ENCODE measurements at regions not wholly inside any gene's neighbourhood (a gene's known extent, or its start where the extent isn't known, plus 50 kb on each side); places are given as distances from the start of the nearest gene placed in this dataset.

DNA sequence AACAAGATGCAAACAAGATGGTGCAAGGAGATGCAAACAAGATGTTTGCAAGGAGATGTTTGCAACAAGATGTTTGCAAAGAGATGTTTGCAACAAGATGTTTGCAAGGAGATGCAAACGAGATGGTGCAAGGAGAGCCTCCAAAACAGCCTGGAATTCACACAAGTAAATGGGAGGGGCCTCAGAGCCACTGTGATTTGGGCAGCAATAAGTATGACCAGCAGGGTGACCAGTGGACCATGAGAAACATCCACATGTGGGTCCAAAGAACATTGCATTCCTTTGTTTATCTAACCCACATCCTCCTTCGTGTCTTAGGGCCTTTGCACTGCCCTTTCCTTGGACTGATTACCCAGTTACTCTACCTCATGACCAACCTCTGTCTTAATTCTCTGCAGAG, 162.9 kb downstream of the PLPP3 start:
- Mint-ChIP-seq H3K4me1 (no peaks in the 10 kb centered on the region), H3K27me3 (ENCODE audit: low read depth in 2 of 2) (peaks cover 0 to 7% of the 10 kb centered on the region in 2 donors), H3K27ac (no peak overlapping the region), H3K36me3 (no peaks in the 10 kb centered on the region), H3K4me3 (no peak overlapping the region), H3K9me3 (no peaks in the 10 kb centered on the region)
- Histone ChIP-seq H3K4me1 (ENCODE audit: control insufficient read depth, insufficient read depth, low read length) (no peaks in the 10 kb centered on the region), H3K36me3 (ENCODE audit: control insufficient read depth, insufficient read depth, low read length) (no peaks in the 10 kb centered on the region), H3K4me3 (ENCODE audit: low read length) (no peak overlapping the region), H3K9me3 (ENCODE audit: control insufficient read depth, insufficient read depth, low read length) (no peaks in the 10 kb centered on the region), H3K27ac (ENCODE audit: low read length) (no peak overlapping the region), H3K27me3 (ENCODE audit: control insufficient read depth, insufficient read depth, low read length) (no peaks in the 10 kb centered on the region)
- DNase-seq (no peak), ATAC-seq (no peak)
- TF ChIP-seq, protein P1, sequence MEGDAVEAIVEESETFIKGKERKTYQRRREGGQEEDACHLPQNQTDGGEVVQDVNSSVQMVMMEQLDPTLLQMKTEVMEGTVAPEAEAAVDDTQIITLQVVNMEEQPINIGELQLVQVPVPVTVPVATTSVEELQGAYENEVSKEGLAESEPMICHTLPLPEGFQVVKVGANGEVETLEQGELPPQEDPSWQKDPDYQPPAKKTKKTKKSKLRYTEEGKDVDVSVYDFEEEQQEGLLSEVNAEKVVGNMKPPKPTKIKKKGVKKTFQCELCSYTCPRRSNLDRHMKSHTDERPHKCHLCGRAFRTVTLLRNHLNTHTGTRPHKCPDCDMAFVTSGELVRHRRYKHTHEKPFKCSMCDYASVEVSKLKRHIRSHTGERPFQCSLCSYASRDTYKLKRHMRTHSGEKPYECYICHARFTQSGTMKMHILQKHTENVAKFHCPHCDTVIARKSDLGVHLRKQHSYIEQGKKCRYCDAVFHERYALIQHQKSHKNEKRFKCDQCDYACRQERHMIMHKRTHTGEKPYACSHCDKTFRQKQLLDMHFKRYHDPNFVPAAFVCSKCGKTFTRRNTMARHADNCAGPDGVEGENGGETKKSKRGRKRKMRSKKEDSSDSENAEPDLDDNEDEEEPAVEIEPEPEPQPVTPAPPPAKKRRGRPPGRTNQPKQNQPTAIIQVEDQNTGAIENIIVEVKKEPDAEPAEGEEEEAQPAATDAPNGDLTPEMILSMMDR (IDR thresholded peaks at IDR 0.05), result no peak
- WGBS (ENCODE audit: insufficient coverage), result 68% methylated on average over 2 of the region's 2 CpGs
- intact Hi-C loops (cut with micrococcal nuclease), result no loop called here

DNA sequence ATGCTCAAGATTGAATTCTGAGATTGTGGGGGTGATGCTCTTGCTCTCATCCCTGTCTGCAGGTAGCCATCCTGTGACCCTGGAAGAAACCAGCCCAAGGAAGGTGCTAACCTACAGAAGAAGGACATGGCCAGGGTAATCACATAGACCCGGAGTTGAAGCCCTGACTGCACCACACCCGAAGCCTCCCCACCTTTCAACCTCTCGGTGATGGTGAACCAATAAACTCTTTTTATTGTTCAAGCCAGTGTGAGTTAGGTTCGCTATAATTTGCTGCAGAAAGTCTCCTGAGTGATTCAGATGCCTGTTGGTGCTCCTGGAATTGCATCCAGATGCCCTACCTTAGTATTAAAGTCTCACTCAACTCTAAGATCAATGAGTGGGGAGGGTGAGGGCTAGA, 163.6 kb downstream of the PLPP3 start:
- Histone ChIP-seq H3K27ac (ENCODE audit: low read length) (no peak overlapping the region), H3K36me3 (ENCODE audit: control insufficient read depth, insufficient read depth, low read length) (no peaks in the 10 kb centered on the region), H3K4me3 (ENCODE audit: low read length) (no peak overlapping the region), H3K27me3 (ENCODE audit: control insufficient read depth, insufficient read depth, low read length) (no peaks in the 10 kb centered on the region), H3K4me1 (ENCODE audit: control insufficient read depth, insufficient read depth, low read length) (no peaks in the 10 kb centered on the region), H3K9me3 (ENCODE audit: control insufficient read depth, insufficient read depth, low read length) (no peaks in the 10 kb centered on the region)
- Mint-ChIP-seq H3K9me3 (no peaks in the 10 kb centered on the region), H3K4me3 (no peak overlapping the region), H3K27ac (no peak overlapping the region), H3K27me3 (ENCODE audit: low read depth in 2 of 2) (peaks cover 0 to 7% of the 10 kb centered on the region in 2 donors), H3K4me1 (no peaks in the 10 kb centered on the region), H3K36me3 (no peaks in the 10 kb centered on the region)
- no peak for DNase-seq
- 91% methylated on average over 4 of the region's 4 CpGs for WGBS (ENCODE audit: insufficient coverage)
- TF ChIP-seq, protein P1 (IDR thresholded peaks at IDR 0.05), result no peak
- ATAC-seq, result no peak
- intact Hi-C loops (cut with micrococcal nuclease), result no loop called here

DNA sequence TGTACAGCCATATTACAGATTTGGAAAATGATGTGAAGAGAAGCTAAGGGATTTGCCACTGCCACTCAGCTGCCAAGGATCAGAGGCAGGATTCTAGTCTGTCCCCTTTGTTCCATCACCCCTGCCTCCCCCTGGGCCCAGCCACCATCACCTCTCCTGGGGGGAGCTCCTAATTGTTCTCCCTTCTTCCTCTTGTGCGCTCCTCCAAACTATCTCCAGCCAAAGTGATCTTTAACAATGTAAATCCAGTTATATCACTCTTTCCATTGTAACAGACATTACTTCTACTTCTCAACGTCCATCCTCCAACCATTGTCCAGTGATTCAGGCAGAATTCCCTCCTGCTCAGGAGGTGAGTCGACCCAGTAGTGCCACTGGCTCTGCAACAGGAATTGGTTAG, 164.1 kb downstream of the PLPP3 start:
- no peak for ATAC-seq
- H3K4me3 ChIP-seq (ENCODE audit: low read length), result no peak overlapping the region
- H3K36me3 Mint-ChIP-seq, result no peaks in the 10 kb centered on the region

DNA sequence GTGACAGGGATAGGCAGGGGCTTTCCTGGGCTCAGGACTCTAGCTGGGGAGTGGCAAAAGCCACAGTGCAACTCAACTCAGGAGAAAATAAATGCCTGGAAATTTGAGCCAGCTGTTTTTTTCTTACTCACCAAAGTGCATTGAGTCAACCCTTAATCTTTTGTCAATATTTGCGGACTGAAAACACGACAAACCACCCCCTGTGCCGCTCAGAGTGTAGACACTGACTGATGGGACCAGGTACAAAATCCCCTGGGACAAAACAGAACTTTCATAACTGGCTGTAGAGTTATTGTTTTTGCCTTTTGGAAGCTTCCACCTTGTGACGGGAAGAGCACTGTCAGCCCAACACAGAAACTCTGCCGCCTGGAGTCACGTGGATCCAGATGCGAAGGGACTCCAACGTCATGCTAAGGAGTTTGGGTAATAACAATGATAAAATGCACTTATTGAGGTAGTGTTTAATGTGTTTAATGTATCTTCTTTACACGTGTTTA, 164.6 kb downstream of the PLPP3 start:
- TF ChIP-seq, protein P1 (IDR thresholded peaks at IDR 0.05), result no peak
- no peak for DNase-seq
- Mint-ChIP-seq H3K4me1 (no peaks in the 10 kb centered on the region), H3K27ac (no peak overlapping the region), H3K27me3 (ENCODE audit: low read depth in 2 of 2) (peaks cover 0 to 7% of the 10 kb centered on the region in 2 donors), H3K4me3 (no peak overlapping the region), H3K36me3 (no peaks in the 10 kb centered on the region), H3K9me3 (no peaks in the 10 kb centered on the region)
- no peaks in the 10 kb centered on the region for H3K27me3 ChIP-seq (ENCODE audit: control insufficient read depth, insufficient read depth, low read length)
- no peaks in the 10 kb centered on the region for H3K36me3 ChIP-seq (ENCODE audit: control insufficient read depth, insufficient read depth, low read length)
- intact Hi-C loops (cut with micrococcal nuclease), result no loop called here
- ATAC-seq, result no peak
- H3K27ac ChIP-seq (ENCODE audit: low read length), result no peak overlapping the region
- H3K4me3 ChIP-seq (ENCODE audit: low read length), result no peak overlapping the region
- 84% methylated on average over 9 of the region's 9 CpGs for WGBS (ENCODE audit: insufficient coverage)
- no peaks in the 10 kb centered on the region for H3K4me1 ChIP-seq (ENCODE audit: control insufficient read depth, insufficient read depth, low read length)
- H3K9me3 ChIP-seq (ENCODE audit: control insufficient read depth, insufficient read depth, low read length), result no peaks in the 10 kb centered on the region

More for the DNA sequence above, 164.1 kb downstream of the PLPP3 start:
- WGBS (ENCODE audit: insufficient coverage), result 70% methylated on average over 3 of the region's 3 CpGs
- no peaks in the 10 kb centered on the region for H3K4me1 Mint-ChIP-seq
- H3K9me3 Mint-ChIP-seq, result no peaks in the 10 kb centered on the region
- Histone ChIP-seq H3K36me3 (ENCODE audit: control insufficient read depth, insufficient read depth, low read length) (no peaks in the 10 kb centered on the region), H3K9me3 (ENCODE audit: control insufficient read depth, insufficient read depth, low read length) (no peaks in the 10 kb centered on the region), H3K4me1 (ENCODE audit: control insufficient read depth, insufficient read depth, low read length) (no peaks in the 10 kb centered on the region), H3K27ac (ENCODE audit: low read length) (no peak overlapping the region), H3K27me3 (ENCODE audit: control insufficient read depth, insufficient read depth, low read length) (no peaks in the 10 kb centered on the region)
- H3K27me3 Mint-ChIP-seq (ENCODE audit: low read depth in 2 of 2), result peaks cover 0 to 7% of the 10 kb centered on the region in 2 donors
- H3K4me3 Mint-ChIP-seq, result no peak overlapping the region
- no peak overlapping the region for H3K27ac Mint-ChIP-seq
- DNase-seq, result no peak
- intact Hi-C loops (cut with micrococcal nuclease), result no loop called here
- TF ChIP-seq, protein P1 (IDR thresholded peaks at IDR 0.05), result no peak
